Liver (tissue), 8 donors: ENCODE measurements at regions not wholly inside any gene's neighbourhood (a gene's known extent, or its start where the extent isn't known, plus 50 kb on each side); places are given as distances from the start of the nearest gene placed in this dataset.

Experiments
- DNase-seq: peaks from one replicate; pipeline ENCODE4 v3.0.0-alpha.2; 2017; ENCODE audit warnings: low spot score
- H3K27ac ChIP-seq, 2 donors: one replicate each; pipeline ENCODE4 v1.7.0; 2013; ENCODE audit warnings: inconsistent platforms in 2 of 2, low read length in 2 of 2, control low read depth in 1 of 2, low read depth in 1 of 2, mild to moderate bottlenecking in 1 of 2
- H3K27me3 ChIP-seq, 4 donors: one replicate each; pipeline versions ENCODE4 v1.6.1 to v1.7.0; 2013; ENCODE audit warnings: low read length in 3 of 4, inconsistent platforms in 1 of 4, mild to moderate bottlenecking in 1 of 4, moderate library complexity in 1 of 4; ENCODE audit not compliant: control insufficient read depth in 4 of 4, insufficient read depth in 4 of 4
- H3K36me3 ChIP-seq, 4 donors: one replicate each; pipeline versions ENCODE4 v1.6.1 to v1.7.0; 2013; ENCODE audit warnings: low read length in 3 of 4, mild to moderate bottlenecking in 3 of 4, low read depth in 1 of 4, moderate library complexity in 1 of 4; ENCODE audit not compliant: control insufficient read depth in 4 of 4, insufficient read depth in 3 of 4
- H3K4me1 ChIP-seq, 4 donors: one replicate each; pipeline versions ENCODE4 v1.6.1 to v1.7.0; 2013; ENCODE audit warnings: low read length in 3 of 4, mild to moderate bottlenecking in 3 of 4, moderate library complexity in 1 of 4; ENCODE audit not compliant: control insufficient read depth in 4 of 4, insufficient read depth in 4 of 4
- H3K4me3 ChIP-seq, 3 donors: one replicate each; pipeline versions ENCODE4 v1.6.1 to v1.7.0; 2013; ENCODE audit warnings: low read length in 3 of 3, control low read depth in 1 of 3, low read depth in 1 of 3, mild to moderate bottlenecking in 1 of 3
- H3K9ac ChIP-seq, 2 donors: one replicate each; pipeline ENCODE4 v1.7.0; 2013; ENCODE audit warnings: low read length in 2 of 2, mild to moderate bottlenecking in 2 of 2, moderate library complexity in 2 of 2, control low read depth in 1 of 2, low read depth in 1 of 2
- H3K9me3 ChIP-seq, 4 donors: one replicate each; pipeline versions ENCODE4 v1.6.1 to v1.7.0; 2013; ENCODE audit warnings: low read length in 3 of 4; ENCODE audit not compliant: control insufficient read depth in 4 of 4
- ATF3 ChIP-seq: IDR thresholded peaks from 2 replicates; pipeline ENCODE4 v1.6.1; 2016; ENCODE audit warnings: antibody characterized with exemption
- CTCF ChIP-seq: fragments of 150-350 bp; IDR thresholded peaks from 2 replicates; pipeline ENCODE4 v1.5.1; 2017; ENCODE audit warnings: improper control_type of control experiment, low read depth, low read length; ENCODE audit not compliant: missing input control
- EGR1 ChIP-seq, 2 donors: IDR thresholded peaks; 2 replicates each; pipeline ENCODE4 v1.6.1; 2016 to 2018; ENCODE audit warnings: antibody characterized with exemption in 2 of 2, low read depth in 2 of 2
- FOXA1 ChIP-seq: IDR thresholded peaks from 2 replicates; pipeline ENCODE4 v1.6.1; 2016; ENCODE audit warnings: antibody characterized with exemption
- FOXA2 ChIP-seq: IDR thresholded peaks from 2 replicates; pipeline ENCODE4 v1.6.1; 2016; ENCODE audit warnings: antibody characterized with exemption
- GABPA ChIP-seq, 2 donors: IDR thresholded peaks in 1 of 2; conservative IDR thresholded peaks in 1 of 2; 2 replicates each; pipeline ENCODE4 v1.6.1; 2016; ENCODE audit warnings: antibody characterized with exemption in 2 of 2, mild to moderate bottlenecking in 1 of 2, moderate library complexity in 1 of 2
- HNF4A ChIP-seq, 2 donors: conservative IDR thresholded peaks; 2 replicates each; pipeline ENCODE4 v1.6.1; 2016; ENCODE audit warnings: antibody characterized with exemption in 2 of 2, mild to moderate bottlenecking in 2 of 2
- HNF4G ChIP-seq: IDR thresholded peaks from 2 replicates; pipeline ENCODE4 v1.6.1; 2016; ENCODE audit warnings: antibody characterized with exemption
- JUND ChIP-seq, 2 donors: IDR thresholded peaks; 2 replicates each; pipeline ENCODE4 v1.6.1; 2016; ENCODE audit warnings: antibody characterized with exemption in 2 of 2
- MAX ChIP-seq: IDR thresholded peaks from 2 replicates; pipeline ENCODE4 v1.6.1; 2016; ENCODE audit warnings: antibody characterized with exemption
- NR2F2 ChIP-seq: IDR thresholded peaks from 2 replicates; pipeline ENCODE4 v1.6.1; 2016; ENCODE audit warnings: antibody characterized with exemption
- RAD21 ChIP-seq, 2 donors: IDR thresholded peaks; 2 replicates each; pipeline ENCODE4 v1.6.1; 2016; ENCODE audit warnings: antibody characterized with exemption in 2 of 2, mild to moderate bottlenecking in 2 of 2
- REST ChIP-seq: IDR thresholded peaks from 2 replicates; pipeline ENCODE4 v1.6.1; 2016; ENCODE audit warnings: antibody characterized with exemption, mild to moderate bottlenecking
- RXRA ChIP-seq, 2 donors: IDR thresholded peaks; 2 replicates each; pipeline ENCODE4 v1.6.1; 2017 to 2018; ENCODE audit warnings: antibody characterized with exemption in 2 of 2, mild to moderate bottlenecking in 1 of 2
- SP1 ChIP-seq: IDR thresholded peaks from 2 replicates; pipeline ENCODE4 v1.6.1; 2018; ENCODE audit warnings: antibody characterized with exemption, mild to moderate bottlenecking
- TAF1 ChIP-seq: conservative IDR thresholded peaks from 2 replicates; pipeline ENCODE4 v1.6.1; 2016; ENCODE audit warnings: antibody characterized with exemption, mild to moderate bottlenecking
- YY1 ChIP-seq: IDR thresholded peaks from 2 replicates; pipeline ENCODE4 v1.6.1; 2016; ENCODE audit warnings: antibody characterized with exemption, mild to moderate bottlenecking
- ZBTB33 ChIP-seq: IDR thresholded peaks from 2 replicates; pipeline ENCODE4 v1.6.1; 2016; ENCODE audit warnings: antibody characterized with exemption
- WGBS: extraction: QIAGEN DNeasy Blood & Tissue Kit; methylation state at CpG from one replicate; pipeline ENCODE4 v1.1.7; 2013; 5-methylcytosine and 5-hydroxymethylcytosine counted together
- donor health status: healthy.
- donor health status: healthy.
- donor health status: healthy.
- donor health status: healthy.
- donor health status: healthy.

- TF ChIP-seq REST: no peak
Measured at GRCh38 chr13:38538422-38538821, 148.5 kb upstream of the FREM2 start (continued).

- H3K4me1 ChIP-seq: no peaks in the 10 kb centered on the region
- H3K4me3 ChIP-seq: no peak overlapping the region
- H3K27ac ChIP-seq: no peak overlapping the region
- TF ChIP-seq ATF3 (no peak), YY1 (no peak), HNF4G (no peak), GABPA (IDR thresholded peaks at IDR 0.05 in 1 of 2, conservative IDR thresholded peaks at IDR 0.05 in 1 of 2) (no peak), ZBTB33 (no peak), RAD21 (IDR thresholded peaks at IDR 0.05) (no peak)
- no peak overlapping the region for H3K9ac ChIP-seq
- no peaks in the 10 kb centered on the region for H3K9me3 ChIP-seq
- peaks cover 0 to 2% (median 0%) of the 10 kb centered on the region in 4 donors for H3K27me3 ChIP-seq
- DNase-seq: no peak
- WGBS: 87% methylated on average over 2 of the region's 2 CpGs
- H3K36me3 ChIP-seq: no peaks in the 10 kb centered on the region
Measured at GRCh38 chr13:38539632-38540031, 147.2 kb upstream of the FREM2 start.

- no peak overlapping the region for H3K4me3 ChIP-seq
- H3K27ac ChIP-seq: no peak overlapping the region
- H3K36me3 ChIP-seq: no peaks in the 10 kb centered on the region
- WGBS: 60% methylated on average over 3 of the region's 3 CpGs
- H3K27me3 ChIP-seq: no peaks in the 10 kb centered on the region
- H3K9ac ChIP-seq: no peak overlapping the region
- H3K4me1 ChIP-seq: no peaks in the 10 kb centered on the region
- no peak for DNase-seq
- no peaks in the 10 kb centered on the region for H3K9me3 ChIP-seq
- TF ChIP-seq CTCF (no peak), RXRA (IDR thresholded peaks at IDR 0.05) (no peak), GABPA (IDR thresholded peaks at IDR 0.05 in 1 of 2, conservative IDR thresholded peaks at IDR 0.05 in 1 of 2) (no peak), HNF4A (conservative IDR thresholded peaks at IDR 0.05) (no peak), RAD21 (IDR thresholded peaks at IDR 0.05) (no peak), ATF3 (no peak), SP1 (no peak), MAX (no peak), NR2F2 (no peak), YY1 (no peak), FOXA1 (no peak), REST (no peak), TAF1 (no peak), EGR1 (IDR thresholded peaks at IDR 0.05; ENCODE audit: low read depth in 2 of 2) (no peak), HNF4G (no peak), JUND (IDR thresholded peaks at IDR 0.05) (no peak), FOXA2 (no peak)
Measured at GRCh38 chr13:38542601-38543000, 144.3 kb upstream of the FREM2 start.
